H1 (cell line): ENCODE measurements at regions not wholly inside any gene's neighbourhood (a gene's known extent, or its start where the extent isn't known, plus 50 kb on each side); places are given as distances from the start of the nearest gene placed in this dataset.

ENCODE experiments used
- CTCF ChIA-PET: fragments of 300-600 bp; sonication (Branson Sonifier 250); formaldehyde crosslinking; loops from one replicate; lab custom pipeline; 2021; ENCODE audit not compliant: partially characterized antibody; lab: Charles Lee
- POLR2A ChIA-PET: fragments of 300-600 bp; sonication (Branson Sonifier 250); formaldehyde crosslinking; loops from one replicate; lab custom pipeline; 2021; ENCODE audit warnings: inconsistent platforms; ENCODE audit not compliant: partially characterized antibody; lab: Charles Lee
- DNase-seq, 2 experiments: peaks; one replicate each; pipeline versions ENCODE4 v3.0.0 to v3.0.0-alpha.2; 2010 to 2022; ENCODE audit warnings: low spot score in 2 of 2, low read depth in 1 of 2, mixed read lengths in 1 of 2
- FAIRE-seq: peaks from 2 replicates; lab custom pipeline; 2011; peaks lifted over from hg19 to GRCh38; lab: Jason Lieb, UNC
- H2AFZ ChIP-seq: 2 replicates; pipeline ENCODE4 v1.8.1; 2012; ENCODE audit warnings: low read length, inconsistent platforms
- H2AK5ac ChIP-seq: 2 replicates; pipeline ENCODE4 v1.6.1; 2013; ENCODE audit warnings: low read depth, low read length
- H2BK120ac ChIP-seq: replicated peaks from 2 replicates; pipeline ENCODE3; 2013; ENCODE audit warnings: low read depth, low read length, inconsistent platforms
- H2BK12ac ChIP-seq: 2 replicates; pipeline ENCODE4 v1.6.1; 2013; ENCODE audit warnings: low read depth, low read length
- H2BK15ac ChIP-seq: 2 replicates; pipeline ENCODE4 v1.6.1; 2013; ENCODE audit warnings: low read length
- H2BK20ac ChIP-seq: 2 replicates; pipeline ENCODE4 v1.6.1; 2013; ENCODE audit warnings: low read length
- H2BK5ac ChIP-seq: 2 replicates; pipeline ENCODE4 v1.6.1; 2013; ENCODE audit warnings: low read depth, low read length
- H3K14ac ChIP-seq: 2 replicates; pipeline ENCODE4 v1.6.1; 2013; ENCODE audit warnings: inconsistent platforms; ENCODE audit not compliant: insufficient read length
- H3K18ac ChIP-seq: 2 replicates; pipeline ENCODE4 v1.6.1; 2013; ENCODE audit warnings: low read length; ENCODE audit errors: extremely low read depth
- H3K23ac ChIP-seq: 2 replicates; pipeline ENCODE4 v1.6.1; 2013; ENCODE audit warnings: inconsistent platforms; ENCODE audit not compliant: insufficient read length
- H3K23me2 ChIP-seq: 2 replicates; pipeline ENCODE4 v1.6.1; 2013; ENCODE audit warnings: low read depth, low read length
- H3K27ac ChIP-seq: 2 replicates; pipeline ENCODE4 v1.6.1; 2011; ENCODE audit warnings: low read depth, low read length, inconsistent platforms
- H3K27me3 ChIP-seq, 4 experiments: replicated peaks in 1 of 4; 1 replicate in 1 of 4; 2 replicates in 3 of 4; pipeline versions ENCODE4 v1.6.1 to v1.8.1; 2011 to 2013; ENCODE audit warnings: low read length in 3 of 4, mild to moderate bottlenecking in 3 of 4, inconsistent platforms in 2 of 4, mixed read lengths in 2 of 4, moderate library complexity in 1 of 4; ENCODE audit not compliant: control insufficient read depth in 3 of 4, insufficient read depth in 3 of 4; ENCODE audit errors: extremely low read depth in 1 of 4
- H3K36me3 ChIP-seq, 4 experiments: 2 replicates each; pipeline versions ENCODE4 v1.6.1 to v1.8.1; 2011 to 2013; ENCODE audit warnings: mild to moderate bottlenecking in 4 of 4, low read length in 3 of 4, moderate library complexity in 2 of 4, control low read depth in 1 of 4, inconsistent platforms in 1 of 4; ENCODE audit not compliant: insufficient read depth in 4 of 4, control insufficient read depth in 2 of 4
- H3K4ac ChIP-seq: replicated peaks from 2 replicates; pipeline ENCODE3; 2013; ENCODE audit warnings: low read length, low read depth, mixed read lengths, inconsistent platforms; ENCODE audit not compliant: insufficient read length
- H3K4me1 ChIP-seq, 4 experiments: replicated peaks in 1 of 4; 1 replicate in 1 of 4; 2 replicates in 3 of 4; pipeline versions ENCODE4 v1.6.1 to v1.8.1; 2011 to 2013; ENCODE audit warnings: low read length in 3 of 4, inconsistent platforms in 2 of 4, mixed read lengths in 1 of 4; ENCODE audit not compliant: insufficient read depth in 4 of 4, control insufficient read depth in 3 of 4
- H3K4me2 ChIP-seq, 2 experiments: 2 replicates each; pipeline versions ENCODE4 v1.6.1 to v1.8.1; 2011 to 2013; ENCODE audit warnings: low read depth in 2 of 2, low read length in 2 of 2, control low read depth in 1 of 2, inconsistent platforms in 1 of 2, mild to moderate bottlenecking in 1 of 2; ENCODE audit not compliant: insufficient read depth in 1 of 2
- H3K4me3 ChIP-seq, 4 experiments: fragments of 200-600, 300-600 bp in 1 of 4; sonication (generic), shearing (Covaris generic), sonication (Bioruptor Twin) in 1 of 4; 2 replicates each; pipeline versions ENCODE4 v1.5.1 to v1.8.1; 2011 to 2016; ENCODE audit warnings: low read length in 4 of 4, low read depth in 3 of 4, control low read depth in 2 of 4, inconsistent platforms in 2 of 4, mild to moderate bottlenecking in 2 of 4, mixed read lengths in 1 of 4, moderate library complexity in 1 of 4; ENCODE audit not compliant: insufficient read depth in 2 of 4; ENCODE audit errors: extremely low read depth in 1 of 4
- H3K56ac ChIP-seq: replicated peaks from 2 replicates; pipeline ENCODE3; 2013; ENCODE audit warnings: low read depth, mild to moderate bottlenecking, mixed read lengths, low read length, inconsistent platforms; ENCODE audit not compliant: insufficient read length
- H3K79me1 ChIP-seq: 2 replicates; pipeline ENCODE4 v1.6.1; 2013; ENCODE audit warnings: low read depth, low read length, control low read depth
- H3K79me2 ChIP-seq, 2 experiments: 2 replicates each; pipeline versions ENCODE4 v1.6.1 to v1.8.1; 2012 to 2013; ENCODE audit warnings: low read length in 2 of 2, mild to moderate bottlenecking in 2 of 2, inconsistent platforms in 1 of 2; ENCODE audit not compliant: insufficient read depth in 2 of 2, control insufficient read depth in 1 of 2
- H3K9ac ChIP-seq, 4 experiments: replicated peaks in 1 of 4; 1 replicate in 1 of 4; 2 replicates in 3 of 4; pipeline versions ENCODE4 v1.6.1 to v1.8.1; 2011 to 2013; ENCODE audit warnings: low read depth in 3 of 4, low read length in 3 of 4, control low read depth in 2 of 4, mild to moderate bottlenecking in 2 of 4, moderate library complexity in 2 of 4, inconsistent platforms in 1 of 4; ENCODE audit errors: extremely low read depth in 1 of 4
- H3K9me3 ChIP-seq, 2 experiments: 2 replicates each; pipeline versions ENCODE4 v1.6.1 to v1.8.1; 2012 to 2013; ENCODE audit warnings: mild to moderate bottlenecking in 2 of 2, moderate library complexity in 2 of 2, control low read depth in 1 of 2, inconsistent platforms in 1 of 2, low read depth in 1 of 2, low read length in 1 of 2, mixed read lengths in 1 of 2; ENCODE audit not compliant: insufficient read depth in 2 of 2
- H4K20me1 ChIP-seq, 2 experiments: replicated peaks in 1 of 2; 2 replicates each; pipeline versions ENCODE3 to v1.8.1; 2011 to 2013; ENCODE audit warnings: inconsistent platforms in 2 of 2, low read length in 2 of 2, mild to moderate bottlenecking in 1 of 2; ENCODE audit not compliant: insufficient read depth in 2 of 2, control insufficient read depth in 1 of 2
- H4K5ac ChIP-seq: 2 replicates; pipeline ENCODE4 v1.6.1; 2013; ENCODE audit warnings: low read length, low read depth, mixed read lengths, inconsistent platforms; ENCODE audit not compliant: insufficient read length
- H4K8ac ChIP-seq: 2 replicates; pipeline ENCODE4 v1.8.0; 2013; ENCODE audit warnings: mild to moderate bottlenecking, moderate library complexity, low read length, inconsistent platforms; ENCODE audit not compliant: insufficient read depth; ENCODE audit errors: extremely low read depth
- H4K91ac ChIP-seq: replicated peaks from 2 replicates; pipeline ENCODE3; 2013; ENCODE audit warnings: low read length, mixed read lengths, inconsistent platforms; ENCODE audit not compliant: insufficient read length
- CREB1 ChIP-seq: IDR thresholded peaks from 2 replicates; pipeline ENCODE4 v1.6.1; 2012; ENCODE audit warnings: inconsistent platforms
- CTCF ChIP-seq, 3 experiments: IDR thresholded peaks; 1 replicate in 2 of 3; 2 replicates in 1 of 3; pipeline versions ENCODE4 v1.5.1 to v1.6.1; 2011; ENCODE audit warnings: low read length in 3 of 3, mild to moderate bottlenecking in 3 of 3, inconsistent platforms in 2 of 3, low read depth in 1 of 3, moderate library complexity in 1 of 3; ENCODE audit not compliant: insufficient read depth in 1 of 3; ENCODE audit errors: control extremely low read depth in 1 of 3
- GTF2F1 ChIP-seq: IDR thresholded peaks from 2 replicates; pipeline ENCODE4 v1.6.1; 2012; ENCODE audit warnings: low read depth, low read length, improper control_type of control experiment, borderline replicate concordance
- WGBS, 2 experiments: shearing (Covaris generic) in 1 of 2; methylation state at CpG; one replicate each; pipeline versions ENCODE4 v1.1.6 to v1.1.7; 2013 to 2015; ENCODE audit warnings: low lambda C conversion rate in 2 of 2, mixed read lengths in 2 of 2, inconsistent platforms in 1 of 2, low coverage in 1 of 2, missing lambda C conversion rate in 1 of 2; ENCODE audit not compliant: insufficient replicate concordance in 2 of 2, insufficient coverage in 1 of 2, insufficient read length in 1 of 2; ENCODE audit errors: extremely low coverage in 1 of 2, missing lambda C conversion rate in 1 of 2; 5-methylcytosine and 5-hydroxymethylcytosine counted together

- Histone ChIP-seq H3K79me2 (no peaks in the 10 kb centered on the region), H4K20me1 (no peaks in the 10 kb centered on the region), H3K9me3 (no peaks in the 10 kb centered on the region), H3K27me3 (no peaks in the 10 kb centered on the region), H2BK20ac (no peak overlapping the region), H2AFZ (no peak overlapping the region), H2BK15ac (no peak overlapping the region), H3K23me2 (no peaks in the 10 kb centered on the region), H3K4ac (no peak overlapping the region), H4K5ac (no peak overlapping the region), H3K27ac (no peak overlapping the region), H4K8ac (no peak overlapping the region), H3K4me1 (peaks cover 0 to 4% (median 0%) of the 10 kb centered on the region in 4 experiments; a peak in 1 of 7 replicates), H2BK5ac (no peak overlapping the region), H2BK120ac (no peak overlapping the region), H2AK5ac (no peak overlapping the region), H3K56ac (no peak overlapping the region), H3K4me3 (no peak overlapping the region), H4K91ac (no peak overlapping the region), H2BK12ac (no peak overlapping the region), H3K14ac (no peak overlapping the region), H3K4me2 (no peak overlapping the region), H3K9ac (no peak overlapping the region), H3K18ac (no peak overlapping the region), H3K79me1 (no peaks in the 10 kb centered on the region), H3K36me3 (no peaks in the 10 kb centered on the region), H3K23ac (no peak overlapping the region)
- DNase-seq (no peak), FAIRE-seq (no peak)
- POLR2A ChIA-PET = no interaction called here
- 93% methylated on average over 5 of the region's 5 CpGs; no CpG with 5 or more reads in 1 of the 2 experiments for WGBS, 2 experiments
- CTCF ChIA-PET = interaction anchor here (1.2 to 1.4 kb wide), 3 partner anchors 15 to 653 kb away, joined by 3 read pairs; no protein-coding TSS in a partner anchor
- TF ChIP-seq CTCF (IDR thresholded peaks at IDR 0.05; ENCODE audit: control extremely low read depth in 1 of 3, insufficient read depth in 1 of 3, low read depth in 1 of 3, low read length in 3 of 3) (peak in 1 of 3 experiments; percentile 13; a peak in 1 of 4 replicates), CREB1 (no peak), GTF2F1 (no peak)
These were observed 138.8 kb downstream of the PIK3R1 start for GRCh38 chr5:68354315-68354714.
